ENCODE measurements at regions not wholly inside any gene's neighbourhood (a gene's known extent, or its start where the extent isn't known, plus 50 kb on each side); places are given as distances from the start of the nearest gene placed in this dataset.

DNA sequence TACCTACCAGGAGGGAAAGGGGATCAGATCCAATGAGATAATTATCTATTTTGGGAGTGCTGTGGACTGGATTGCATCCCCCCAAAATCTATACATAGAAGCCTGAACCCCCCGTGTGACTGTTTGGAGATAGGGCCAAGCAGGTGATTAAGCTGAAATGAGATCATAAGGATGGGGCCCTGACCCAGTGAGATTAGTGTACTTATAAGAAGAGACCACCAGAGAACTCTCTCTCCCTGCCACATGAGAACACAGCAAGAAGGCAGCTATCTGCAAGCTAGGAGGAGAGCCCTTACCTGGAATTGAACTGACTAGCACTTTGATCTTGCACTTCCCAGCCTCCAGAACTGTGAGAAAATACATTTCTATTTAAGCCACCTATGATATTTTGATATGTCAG lies 132.2 kb upstream of the NOX3 start:
- no peak for TF ChIP-seq POLR2A (IDR thresholded peaks at IDR 0.05; ENCODE audit: low read length)
- no peak for TF ChIP-seq GATA1 (IDR thresholded peaks at IDR 0.05; ENCODE audit: low read depth, low read length)
